PC-9 (cell line): ENCODE measurements at regions not wholly inside any gene's neighbourhood (a gene's known extent, or its start where the extent isn't known, plus 50 kb on each side); places are given as distances from the start of the nearest gene placed in this dataset.

Experiments
- EZH2 ChIP-seq: fragments of 200-600 bp; sonication (generic); IDR thresholded peaks from 2 replicates; pipeline ENCODE4 v1.8.0; 2017; ENCODE audit warnings: antibody characterized with exemption, low read depth
- TF ChIP-seq, protein P1 (sequence below): fragments of 200-600 bp; sonication (generic); conservative IDR thresholded peaks from 2 replicates; pipeline ENCODE4 v1.6.1; 2017; ENCODE audit warnings: mixed run types, antibody characterized with exemption, mild to moderate bottlenecking, moderate library complexity

DNA sequence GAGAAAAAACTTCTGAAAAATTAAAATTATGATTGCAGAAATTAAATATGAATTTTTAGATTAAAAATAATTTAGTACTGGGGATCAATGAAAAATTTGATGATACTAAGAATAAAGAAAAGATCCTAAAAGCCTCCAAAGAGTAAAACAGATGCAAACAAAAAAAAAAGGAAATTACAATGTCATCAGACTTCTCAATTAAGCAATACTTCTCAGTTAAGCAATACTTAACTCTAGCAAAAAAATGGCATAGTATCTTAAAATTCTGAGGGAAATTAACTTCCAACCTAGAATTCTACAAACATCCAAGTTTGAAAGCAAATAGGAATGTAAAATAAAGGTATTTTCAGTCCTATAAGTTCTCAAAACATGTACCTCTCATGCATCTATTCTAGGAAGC lies 141.2 kb upstream of the INTU start:
- TF ChIP-seq, protein P1, sequence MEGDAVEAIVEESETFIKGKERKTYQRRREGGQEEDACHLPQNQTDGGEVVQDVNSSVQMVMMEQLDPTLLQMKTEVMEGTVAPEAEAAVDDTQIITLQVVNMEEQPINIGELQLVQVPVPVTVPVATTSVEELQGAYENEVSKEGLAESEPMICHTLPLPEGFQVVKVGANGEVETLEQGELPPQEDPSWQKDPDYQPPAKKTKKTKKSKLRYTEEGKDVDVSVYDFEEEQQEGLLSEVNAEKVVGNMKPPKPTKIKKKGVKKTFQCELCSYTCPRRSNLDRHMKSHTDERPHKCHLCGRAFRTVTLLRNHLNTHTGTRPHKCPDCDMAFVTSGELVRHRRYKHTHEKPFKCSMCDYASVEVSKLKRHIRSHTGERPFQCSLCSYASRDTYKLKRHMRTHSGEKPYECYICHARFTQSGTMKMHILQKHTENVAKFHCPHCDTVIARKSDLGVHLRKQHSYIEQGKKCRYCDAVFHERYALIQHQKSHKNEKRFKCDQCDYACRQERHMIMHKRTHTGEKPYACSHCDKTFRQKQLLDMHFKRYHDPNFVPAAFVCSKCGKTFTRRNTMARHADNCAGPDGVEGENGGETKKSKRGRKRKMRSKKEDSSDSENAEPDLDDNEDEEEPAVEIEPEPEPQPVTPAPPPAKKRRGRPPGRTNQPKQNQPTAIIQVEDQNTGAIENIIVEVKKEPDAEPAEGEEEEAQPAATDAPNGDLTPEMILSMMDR, result no peak
- TF ChIP-seq EZH2, result no peak
